Fibroblast of gingiva (primary cell): ENCODE measurements at regions not wholly inside any gene's neighbourhood (a gene's known extent, or its start where the extent isn't known, plus 50 kb on each side); places are given as distances from the start of the nearest gene placed in this dataset.

Source experiments
- DNase-seq: peaks from one replicate; pipeline ENCODE4 v3.0.0-alpha.2; 2011; ENCODE audit warnings: low read depth

- DNase-seq, result no peak
Observed at GRCh38 chr10:71045936-71046335, 157.6 kb upstream of the PCBD1 start.

DNA sequence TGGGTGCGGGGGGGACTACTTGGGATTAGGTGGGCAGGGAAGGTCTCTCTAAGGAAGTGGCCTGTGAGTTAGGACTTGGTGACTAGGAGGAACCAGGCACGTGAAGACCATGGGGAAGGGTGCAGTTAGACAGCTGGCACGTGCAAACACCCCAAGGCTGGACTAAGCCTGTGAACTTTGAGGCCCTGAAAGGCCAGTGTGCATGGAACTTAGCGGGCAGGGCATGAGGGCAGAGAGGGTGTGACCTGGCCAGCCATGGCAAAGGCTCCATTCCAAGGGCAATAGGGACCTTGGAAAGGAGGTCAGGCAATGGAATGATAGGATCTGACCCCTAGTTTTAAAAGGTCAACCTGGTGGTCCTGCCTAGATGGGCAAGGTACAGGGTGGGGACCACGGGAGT is 158.4 kb upstream of the PCBD1 start:
- no peak for DNase-seq

- DNase-seq, result no peak
Observed at GRCh38 chr10:71048971-71049615, 160.7 kb upstream of the PCBD1 start.

GRCh38 chr10:71049994-71050393 is 161.6 kb upstream of the PCBD1 start:
- DNase-seq, result no peak

DNA sequence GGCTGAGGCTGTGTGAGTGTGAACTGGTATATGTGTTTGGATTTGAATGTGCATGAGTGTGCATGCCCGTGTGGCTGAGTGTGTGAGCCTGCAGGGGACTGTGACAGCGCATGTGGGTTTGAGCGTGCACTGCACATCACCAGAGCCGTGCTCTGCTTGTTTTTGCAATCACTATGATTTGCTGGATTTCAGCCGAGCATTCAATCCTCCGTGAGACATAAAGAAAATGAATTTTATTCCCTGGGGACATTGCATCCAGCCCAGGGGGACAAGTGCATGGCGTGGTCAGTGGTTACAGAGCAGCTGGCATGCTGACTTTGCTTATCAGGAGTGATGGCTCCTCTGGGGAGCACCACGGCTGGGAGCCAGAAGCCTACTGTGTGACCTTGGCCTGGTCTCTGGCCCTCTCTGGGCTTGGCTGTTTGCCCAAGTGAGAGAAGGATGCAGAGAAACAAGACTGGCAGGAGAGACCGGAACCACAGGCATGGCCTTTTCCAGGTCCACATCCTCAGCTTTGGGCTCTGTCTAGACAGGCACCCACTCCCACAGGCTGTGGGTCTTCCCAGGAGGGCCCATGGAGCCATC is 160.2 kb upstream of the UNC5B start:
- DNase-seq, result no peak

GRCh38 chr10:71052708-71053107 is 159.7 kb upstream of the UNC5B start:
- DNase-seq, result no peak

- DNase-seq, result no peak
Observed at GRCh38 chr10:71053169-71053895, 159.0 kb upstream of the UNC5B start.

DNA sequence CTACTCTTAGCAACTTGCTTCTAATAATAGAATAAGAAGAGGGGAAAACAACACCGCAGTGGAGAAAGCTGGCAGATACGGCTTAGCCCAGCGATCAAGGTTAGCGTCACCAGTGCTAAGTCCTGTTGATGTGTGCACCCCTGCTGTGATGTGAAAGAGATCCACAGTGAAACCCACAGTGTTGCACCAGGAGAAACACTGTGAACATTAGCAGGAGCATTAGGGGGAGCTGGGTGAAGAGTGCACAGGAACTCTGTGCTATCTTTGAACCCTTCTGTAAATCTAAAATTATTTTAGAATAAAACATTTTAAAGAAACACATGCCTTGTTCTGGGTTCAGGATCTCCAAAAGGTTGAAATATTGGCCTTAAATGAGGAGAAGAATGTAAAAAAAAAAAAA is 154.1 kb upstream of the UNC5B start:
- DNase-seq, result no peak

GRCh38 chr10:71059054-71059818 is 153.1 kb upstream of the UNC5B start:
- no peak for DNase-seq

DNA sequence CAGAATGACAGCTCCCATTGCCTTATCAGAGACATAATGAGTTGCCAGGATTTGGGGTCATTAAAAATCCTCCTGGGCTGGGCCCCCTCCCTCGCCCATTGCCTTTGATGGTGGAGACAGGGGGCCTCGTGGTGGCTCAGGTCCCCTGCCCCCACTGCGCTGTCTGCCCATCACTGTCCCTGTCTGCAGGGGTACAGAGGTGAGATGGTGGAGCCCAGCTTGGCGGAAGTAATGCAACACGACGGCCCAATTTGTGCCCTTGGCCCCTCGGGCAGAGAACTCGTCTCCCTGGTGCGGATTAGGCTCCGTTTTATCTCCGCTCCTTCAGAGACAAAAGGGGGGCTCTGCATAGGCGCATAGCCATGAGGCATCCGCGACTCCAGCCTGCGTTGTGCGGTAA is 152.4 kb upstream of the UNC5B start:
- no peak for DNase-seq

DNA sequence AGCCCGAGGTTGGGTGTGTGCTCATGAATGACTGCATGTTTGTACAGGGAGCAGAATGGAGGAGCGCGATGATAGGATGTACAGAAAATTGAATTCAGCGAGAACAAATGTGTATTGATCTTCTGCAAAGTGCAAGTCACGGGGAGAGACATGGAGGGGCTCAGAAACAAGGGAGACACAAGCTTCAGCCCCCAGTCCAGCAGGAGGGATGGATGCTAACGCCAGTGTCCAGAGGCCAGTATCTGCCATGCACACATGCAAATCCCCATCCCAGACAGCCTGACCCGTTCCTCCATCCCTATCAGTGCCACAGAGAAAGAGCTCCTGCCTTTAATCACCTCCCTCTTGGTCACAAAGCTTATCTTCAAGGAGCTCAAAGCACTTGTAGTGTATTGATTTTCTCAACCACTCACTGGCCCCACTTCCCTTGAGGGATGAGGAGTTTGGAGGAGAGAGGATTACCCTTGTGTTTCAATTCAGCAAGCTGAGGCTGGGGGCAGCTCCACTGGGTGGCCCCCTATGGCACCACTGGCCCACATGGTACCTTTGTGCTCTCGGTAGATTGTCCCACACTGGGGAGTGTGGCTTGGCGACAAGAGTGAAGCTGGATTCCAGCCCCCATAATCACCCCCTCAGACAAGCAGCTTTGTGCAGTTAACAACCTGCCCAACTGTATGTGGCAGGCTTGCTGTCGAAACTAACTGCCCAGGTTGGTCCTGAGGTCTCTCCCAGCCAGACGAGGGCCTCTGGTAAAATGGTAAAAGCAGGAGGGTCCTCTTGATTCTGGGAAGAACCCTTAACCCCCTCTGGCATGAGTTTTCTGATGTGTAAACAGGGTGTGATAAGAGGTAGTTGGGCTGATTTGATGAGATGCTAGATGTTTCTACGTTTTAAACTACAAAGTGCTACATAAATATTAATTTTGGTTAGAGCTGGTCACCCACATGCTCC is 151.6 kb upstream of the UNC5B start:
- no peak for DNase-seq

DNA sequence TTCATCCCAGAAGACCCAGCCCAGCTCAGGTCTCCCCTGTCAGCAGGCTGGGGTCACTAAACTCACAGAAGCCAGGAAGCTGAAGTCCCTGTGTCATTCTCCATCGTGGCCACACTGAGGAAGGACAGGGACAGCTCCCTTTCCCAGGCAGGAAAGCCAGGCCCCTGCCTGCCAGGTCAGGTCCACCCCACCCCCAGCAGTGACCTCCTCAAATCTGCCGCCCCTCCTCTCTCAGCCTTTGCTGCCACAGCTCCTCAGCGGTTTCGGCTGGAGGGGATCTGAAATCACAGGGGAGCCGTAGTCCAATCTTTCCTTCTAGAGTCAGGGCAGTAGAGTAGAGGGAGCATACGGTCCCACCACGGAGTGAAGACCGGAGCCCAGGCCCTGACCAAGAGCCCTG is 150.9 kb upstream of the UNC5B start:
- no peak for DNase-seq

GRCh38 chr10:71062156-71062555 is 150.2 kb upstream of the UNC5B start:
- DNase-seq, result no peak

DNA sequence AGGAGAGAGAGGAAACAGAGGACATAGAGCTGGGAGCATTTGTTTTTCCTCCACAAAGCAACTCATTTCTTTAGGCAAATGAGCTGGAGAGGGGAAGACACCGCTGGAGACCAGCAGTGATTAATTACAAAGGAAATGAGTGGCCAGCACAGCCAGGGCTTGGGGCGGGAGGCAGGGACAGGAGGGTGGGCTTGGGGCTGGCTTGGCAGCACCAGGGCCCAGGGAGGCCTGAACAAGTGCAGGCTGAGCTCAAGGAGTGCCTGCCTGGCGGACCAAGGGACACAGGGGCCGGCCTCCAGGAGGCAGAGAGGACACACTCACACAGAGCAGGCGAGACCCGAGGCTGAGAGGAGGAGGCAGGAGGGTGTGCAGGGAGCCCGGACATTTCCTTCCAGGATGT is 149.0 kb upstream of the UNC5B start:
- no peak for DNase-seq

GRCh38 chr10:71064413-71065118 is 147.8 kb upstream of the UNC5B start:
- DNase-seq, result no peak

GRCh38 chr10:71065659-71066058 is 146.7 kb upstream of the UNC5B start:
- no peak for DNase-seq

DNA sequence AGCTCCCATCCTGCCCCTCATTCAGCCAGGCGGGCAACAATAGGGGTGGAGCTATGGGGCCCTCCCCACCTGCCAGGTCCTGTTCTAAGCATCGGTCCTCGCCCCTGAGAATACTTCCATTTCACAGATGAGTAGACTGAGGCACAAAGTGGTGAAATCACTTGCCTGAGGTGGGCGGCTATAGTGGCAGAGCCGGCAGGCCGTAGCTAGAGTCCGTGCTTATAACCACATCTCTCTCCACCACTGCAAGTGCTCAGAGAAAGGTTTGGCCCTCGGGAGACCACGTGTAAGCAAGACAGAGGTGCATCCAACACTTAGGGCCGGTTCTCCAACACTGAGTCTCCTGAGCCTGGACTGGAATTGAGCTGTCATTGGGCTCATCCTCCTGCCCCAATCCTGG is 145.8 kb upstream of the UNC5B start:
- DNase-seq, result no peak

DNA sequence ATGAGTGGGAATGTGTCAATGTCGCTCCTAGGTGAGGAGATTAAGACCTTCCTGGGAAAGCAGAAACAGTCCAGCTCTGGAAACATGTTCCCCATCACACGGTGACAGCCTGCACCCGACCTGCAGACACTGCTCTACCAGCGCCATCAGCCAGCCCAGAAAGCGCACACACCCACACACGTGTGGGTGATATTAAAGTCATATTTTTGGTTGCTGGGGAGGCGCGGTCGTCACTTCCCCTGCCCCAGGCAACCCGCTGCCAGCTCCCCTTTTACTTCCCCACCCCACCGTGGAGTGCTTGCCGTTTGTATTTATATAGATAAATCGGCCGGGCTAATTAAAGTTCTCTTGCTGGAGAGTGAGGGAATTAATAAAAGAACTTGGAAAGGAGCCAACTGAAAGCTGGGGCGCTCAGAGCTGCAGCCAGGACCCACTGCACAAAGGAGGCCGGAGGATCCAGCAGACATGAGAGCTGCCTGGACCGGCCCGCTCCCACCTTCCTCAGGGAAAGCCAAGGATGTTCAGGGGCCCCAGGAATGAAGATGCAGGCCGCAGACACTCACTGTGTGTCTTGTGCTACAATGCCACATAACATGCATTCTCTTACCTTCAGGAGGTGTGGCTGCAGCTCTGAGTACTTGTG is 145.2 kb upstream of the UNC5B start:
- no peak for DNase-seq

DNA sequence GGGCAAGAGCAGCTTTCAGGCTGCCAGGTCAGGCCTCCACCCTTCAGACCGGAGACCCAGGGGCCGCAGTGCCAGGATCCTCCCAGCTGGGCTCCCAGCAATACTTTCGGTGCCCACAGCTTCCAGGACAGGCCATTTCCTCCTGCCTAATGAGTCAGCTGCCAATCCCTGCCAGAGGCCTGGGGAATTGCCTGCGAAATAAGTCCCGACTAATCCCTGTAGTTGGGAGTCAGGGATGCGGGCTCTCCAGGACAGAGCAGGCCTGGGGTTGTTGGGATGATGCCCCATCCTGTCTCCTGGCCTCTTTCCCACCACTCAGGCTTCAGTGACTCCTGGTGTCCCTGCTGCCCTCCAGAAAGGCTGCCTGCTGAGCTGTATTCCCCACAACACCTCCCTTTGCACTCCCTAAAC is 143.5 kb upstream of the UNC5B start:
- peak; percentile 31 for DNase-seq

DNA sequence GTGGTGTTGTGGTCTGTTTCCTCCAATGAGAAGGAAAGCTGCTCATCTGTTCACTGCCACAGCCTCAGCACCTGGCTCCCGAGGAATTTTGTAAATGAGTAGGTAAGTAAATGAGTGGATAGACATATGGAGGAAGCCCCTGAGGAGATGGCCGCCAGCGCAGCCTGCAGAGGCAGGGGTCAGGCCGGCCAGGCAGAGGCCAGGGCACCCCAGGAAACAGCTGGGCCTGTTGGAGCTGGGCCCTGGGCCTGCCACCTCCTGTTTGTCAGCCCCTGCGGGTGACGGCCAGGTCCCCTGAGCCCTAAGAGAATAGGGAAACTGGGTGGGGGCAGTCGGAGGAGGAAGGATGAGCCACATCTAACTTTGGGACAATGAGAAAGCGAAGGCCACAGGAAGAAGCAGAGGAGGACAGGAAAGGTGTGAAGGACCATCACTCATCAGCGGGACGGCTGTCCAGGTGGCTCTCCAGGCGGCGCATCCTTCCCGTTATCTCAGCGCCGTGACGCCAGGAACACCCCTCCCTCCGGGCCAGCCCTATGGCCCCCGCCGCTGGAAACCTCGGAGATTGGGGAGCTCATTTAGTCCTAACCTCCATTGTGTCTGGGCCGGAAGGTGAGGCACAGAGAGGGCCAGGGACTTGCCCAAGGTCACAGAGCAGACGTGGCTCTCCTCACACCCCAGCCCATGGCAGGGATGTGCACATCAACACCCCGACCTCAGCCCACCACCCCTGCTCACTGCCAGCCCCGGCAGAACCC is 142.3 kb upstream of the UNC5B start:
- no peak for DNase-seq
